ENCODE measurements at regions not wholly inside any gene's neighbourhood (a gene's known extent, or its start where the extent isn't known, plus 50 kb on each side); places are given as distances from the start of the nearest gene placed in this dataset.

GRCh38 chr7:13563680-13564079 lies 425.8 kb downstream of the ETV1 start:
- Histone ChIP-seq H3K9me3 (ENCODE audit: insufficient read depth, low read length) (no peaks in the 10 kb centered on the region), H3K4me3 (ENCODE audit: insufficient read depth, low read length, poor library complexity, severe bottlenecking) (no peak overlapping the region), H4K20me1 (ENCODE audit: low read depth, low read length) (no peaks in the 10 kb centered on the region; the same call in 1 of the 2 replicates), H3F3A (ENCODE audit: insufficient read depth) (no peaks in the 10 kb centered on the region), H2AFZ (ENCODE audit: low read depth, low read length, severe bottlenecking) (no peak overlapping the region), H3K9me2 (replicated peaks; ENCODE audit: insufficient read depth, low read length) (no peaks in the 10 kb centered on the region), H3K9ac (ENCODE audit: low read length) (no peak overlapping the region), H3K27me3 (ENCODE audit: low read length) (no peaks in the 10 kb centered on the region), H3K79me2 (ENCODE audit: insufficient read depth, low read length) (no peaks in the 10 kb centered on the region), H3K4me2 (ENCODE audit: low read depth, low read length, poor library complexity, severe bottlenecking) (no peak overlapping the region), H3K36me3 (ENCODE audit: low read length) (no peaks in the 10 kb centered on the region), H3K27ac (ENCODE audit: low read depth, low read length) (no peak overlapping the region)
- TF ChIP-seq CTCF (IDR thresholded peaks at IDR 0.05; ENCODE audit: insufficient read depth, low read length, poor library complexity, severe bottlenecking) (no peak), EZH2phosphoT487 (conservative IDR thresholded peaks at IDR 0.05; ENCODE audit: low read length) (no peak)

DNA sequence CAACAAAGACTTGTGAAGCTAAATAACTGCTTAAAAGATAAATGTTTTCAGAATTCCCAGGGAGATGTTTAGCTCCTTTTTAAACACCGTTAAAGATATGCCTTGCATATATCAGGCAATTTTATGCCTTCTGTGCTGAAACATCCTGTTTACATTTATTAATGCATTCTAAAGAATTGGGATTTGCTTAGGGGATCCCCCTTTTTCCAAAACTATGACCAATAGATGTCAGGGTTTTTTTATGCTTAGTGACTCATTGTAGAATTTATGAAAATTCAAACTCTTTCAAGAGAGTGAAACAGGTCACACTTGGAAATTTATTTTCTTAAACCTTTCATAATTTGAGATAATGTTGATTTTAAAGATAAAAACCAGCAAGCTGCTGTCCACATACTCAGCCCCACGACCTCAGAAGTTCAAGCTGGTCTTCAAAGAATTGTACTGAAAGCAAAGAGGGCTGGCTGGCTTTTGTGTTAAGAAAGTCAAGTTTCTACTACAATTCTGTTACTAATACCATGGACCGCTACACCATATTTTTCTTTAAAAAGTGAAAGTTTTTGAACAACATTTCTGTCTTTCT lies 411.8 kb downstream of the ETV1 start:
- H3K27me3 ChIP-seq (ENCODE audit: low read length), result no peaks in the 10 kb centered on the region
- TF ChIP-seq EZH2phosphoT487 (conservative IDR thresholded peaks at IDR 0.05; ENCODE audit: low read length), result no peak
- no peak for TF ChIP-seq CTCF (IDR thresholded peaks at IDR 0.05; ENCODE audit: insufficient read depth, low read length, poor library complexity, severe bottlenecking)
- H3K9ac ChIP-seq (ENCODE audit: low read length), result no peak overlapping the region
- H3K9me3 ChIP-seq (ENCODE audit: insufficient read depth, low read length), result peaks cover 3% of the 10 kb centered on the region; the same call in 1 of the 2 replicates
- no peak overlapping the region for H3K4me3 ChIP-seq (ENCODE audit: insufficient read depth, low read length, poor library complexity, severe bottlenecking)
- H3F3A ChIP-seq (ENCODE audit: insufficient read depth), result no peaks in the 10 kb centered on the region
- no peak overlapping the region for H2AFZ ChIP-seq (ENCODE audit: low read depth, low read length, severe bottlenecking)
- no peaks in the 10 kb centered on the region for H3K9me2 ChIP-seq (replicated peaks; ENCODE audit: insufficient read depth, low read length)
- no peaks in the 10 kb centered on the region for H3K79me2 ChIP-seq (ENCODE audit: insufficient read depth, low read length)
- no peak overlapping the region for H3K27ac ChIP-seq (ENCODE audit: low read depth, low read length)
- no peak overlapping the region for H3K4me2 ChIP-seq (ENCODE audit: low read depth, low read length, poor library complexity, severe bottlenecking)
- H3K36me3 ChIP-seq (ENCODE audit: low read length), result 0 out of 2 replicates have a peak, but pooled peaks cover 4% of the 10 kb centered on the region
- H4K20me1 ChIP-seq (ENCODE audit: low read depth, low read length), result no peaks in the 10 kb centered on the region

DNA sequence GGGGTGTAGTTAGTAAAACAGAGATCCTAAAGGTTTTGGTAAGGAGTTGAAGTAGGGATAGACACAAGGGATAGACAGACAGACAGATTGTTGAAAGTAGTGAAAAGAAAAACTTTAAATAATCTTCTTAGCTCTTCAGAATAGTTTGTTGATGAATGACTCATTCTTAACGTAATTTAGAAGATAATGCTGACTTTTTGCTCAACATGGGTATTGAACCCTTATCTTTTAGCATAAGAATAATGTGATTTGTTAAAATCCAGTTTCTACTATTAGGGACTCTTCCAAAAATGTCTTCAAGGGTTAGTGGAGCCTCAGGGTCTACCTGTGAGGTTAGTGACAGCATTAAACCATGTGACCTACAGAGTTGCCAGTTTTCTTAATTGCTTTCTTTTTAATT lies 411.2 kb downstream of the ETV1 start:
- H3K4me3 ChIP-seq (ENCODE audit: insufficient read depth, low read length, poor library complexity, severe bottlenecking), result no peak overlapping the region
- H3K27me3 ChIP-seq (ENCODE audit: low read length), result no peaks in the 10 kb centered on the region
- H3K9ac ChIP-seq (ENCODE audit: low read length), result no peak overlapping the region
- H3K9me2 ChIP-seq (replicated peaks; ENCODE audit: insufficient read depth, low read length), result no peaks in the 10 kb centered on the region
- no peak overlapping the region for H2AFZ ChIP-seq (ENCODE audit: low read depth, low read length, severe bottlenecking)
- TF ChIP-seq EZH2phosphoT487 (conservative IDR thresholded peaks at IDR 0.05; ENCODE audit: low read length) (no peak), CTCF (IDR thresholded peaks at IDR 0.05; ENCODE audit: insufficient read depth, low read length, poor library complexity, severe bottlenecking) (no peak)
- H3K4me2 ChIP-seq (ENCODE audit: low read depth, low read length, poor library complexity, severe bottlenecking), result no peak overlapping the region
- no peaks in the 10 kb centered on the region for H4K20me1 ChIP-seq (ENCODE audit: low read depth, low read length)
- H3F3A ChIP-seq (ENCODE audit: insufficient read depth), result no peaks in the 10 kb centered on the region
- H3K27ac ChIP-seq (ENCODE audit: low read depth, low read length), result no peak overlapping the region
- peaks cover 3% of the 10 kb centered on the region; the same call in 1 of the 2 replicates for H3K9me3 ChIP-seq (ENCODE audit: insufficient read depth, low read length)
- 0 out of 2 replicates have a peak, but pooled peaks cover 4% of the 10 kb centered on the region for H3K36me3 ChIP-seq (ENCODE audit: low read length)
- H3K79me2 ChIP-seq (ENCODE audit: insufficient read depth, low read length), result no peaks in the 10 kb centered on the region

Data from SU-DHL-6 (cell line).